ENCODE measurements at regions not wholly inside any gene's neighbourhood (a gene's known extent, or its start where the extent isn't known, plus 50 kb on each side); places are given as distances from the start of the nearest gene placed in this dataset.
"Not testable (repeated sequence)": the region's sequence is repeated elsewhere in the genome, so short reads cannot be mapped to it uniquely, and the experiment has no call there.

DNA sequence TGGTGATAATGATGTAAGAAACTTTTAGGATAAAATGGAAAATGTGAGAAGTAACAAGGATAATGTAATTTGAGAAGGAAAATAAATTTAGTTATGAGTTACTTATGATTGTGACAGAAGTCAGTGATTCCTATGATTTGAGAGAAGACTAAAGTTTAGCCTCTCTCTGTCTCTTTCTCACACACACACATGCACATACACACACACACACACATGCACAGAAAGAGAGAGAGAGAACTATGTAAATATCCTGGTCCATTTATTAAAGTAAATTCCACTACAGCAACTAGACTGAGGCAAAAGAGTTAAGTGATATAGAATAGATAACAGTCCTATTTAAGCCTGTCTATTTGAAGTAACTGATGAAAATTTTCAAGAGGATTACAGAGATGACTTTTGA, 375.2 kb downstream of the CD109 start:
- DNase-seq = no peak

DNA sequence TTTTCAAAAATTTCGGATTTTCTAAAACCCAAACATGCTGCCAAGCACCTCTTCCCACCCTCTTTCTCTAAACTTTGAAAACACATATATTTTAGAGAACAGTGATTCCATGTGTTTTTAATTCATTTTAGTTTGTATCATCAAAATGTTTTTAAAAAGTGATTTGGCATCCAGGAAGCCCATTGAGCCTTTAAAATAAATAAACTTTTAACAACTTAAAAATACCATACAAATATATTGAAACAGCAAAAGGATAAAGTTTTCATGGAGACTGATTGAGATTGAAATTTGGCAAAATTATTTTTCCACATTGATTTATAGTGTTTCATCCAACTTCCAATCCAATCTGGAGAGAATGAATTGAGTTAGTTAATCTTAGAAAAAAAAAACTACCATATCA, 374.7 kb downstream of the CD109 start:
- DNase-seq = no peak

DNA sequence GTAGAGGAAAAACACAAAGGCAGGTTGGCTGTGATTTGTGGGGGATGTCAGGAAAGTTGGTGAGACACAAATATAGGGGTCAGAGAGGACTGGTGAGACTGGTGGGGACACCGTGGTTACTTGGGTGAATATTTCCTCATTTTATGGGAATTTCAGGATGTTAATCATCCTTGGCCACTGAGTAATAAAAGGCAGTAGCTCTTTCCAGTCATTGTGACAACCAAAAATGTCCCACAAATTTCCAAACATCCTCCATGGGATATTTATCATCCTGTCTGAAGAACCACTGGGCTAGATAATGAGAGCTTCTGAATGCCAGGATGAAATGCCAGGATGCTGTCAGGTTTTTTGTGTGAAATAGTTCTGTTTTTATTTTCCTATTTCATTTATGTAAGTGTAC, 374.1 kb downstream of the CD109 start:
- no peak for DNase-seq

DNA sequence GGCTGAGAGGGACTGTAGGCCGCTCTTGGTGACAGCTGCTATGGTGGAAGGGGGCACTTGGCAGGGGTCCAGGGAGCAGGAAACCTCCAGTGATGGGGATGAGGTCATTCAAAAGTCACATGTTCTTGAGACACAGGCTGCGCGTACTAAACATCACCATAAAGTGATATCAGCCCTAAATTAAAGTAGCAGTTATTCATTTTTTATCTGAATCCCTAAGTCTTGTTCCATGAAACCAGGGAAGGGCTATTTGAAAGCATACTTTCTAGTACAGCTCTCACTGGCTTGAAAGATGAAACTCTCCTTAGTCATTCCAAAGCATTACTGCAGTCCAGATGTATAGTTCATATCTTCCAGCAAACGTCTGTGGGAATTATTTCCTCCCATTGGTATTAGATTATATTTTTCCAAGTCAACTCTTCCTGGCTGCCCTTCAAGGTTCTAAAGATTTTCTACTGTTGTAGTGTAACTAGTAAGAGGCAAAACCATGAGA, 373.1 kb downstream of the CD109 start:
- DNase-seq = no peak

DNA sequence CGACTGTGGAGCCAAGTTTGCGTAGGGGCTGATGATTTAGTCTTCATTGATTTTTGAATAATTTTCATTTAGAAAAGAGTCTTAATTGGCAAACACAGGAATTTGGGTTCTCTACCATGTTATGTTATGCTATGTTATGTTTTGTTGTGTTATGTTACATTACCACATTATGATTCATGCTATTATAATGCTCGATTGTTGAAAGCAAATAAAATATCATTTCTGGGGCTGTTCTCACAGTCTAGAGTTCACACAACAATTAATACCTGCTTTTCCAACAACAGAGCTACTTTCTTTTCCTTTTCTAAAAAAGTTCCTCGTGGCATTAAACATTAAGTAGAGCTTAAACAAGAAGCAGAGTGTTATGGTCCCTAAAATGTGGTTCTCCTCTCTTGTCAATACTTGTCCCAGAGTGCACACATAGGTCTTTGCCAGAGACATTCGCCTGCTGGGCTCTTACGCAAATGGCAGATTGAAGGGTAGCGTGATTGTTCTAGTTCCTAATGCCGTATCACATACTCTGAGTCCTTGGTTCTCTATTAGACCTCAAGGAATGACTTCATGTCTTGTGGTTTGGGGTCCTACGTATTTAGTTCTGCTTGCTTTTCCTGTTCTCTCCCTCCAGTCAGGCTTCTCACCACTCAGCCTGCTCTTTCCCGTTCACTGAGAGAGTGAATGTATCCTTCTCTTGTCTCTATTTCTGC, 370.3 kb downstream of the CD109 start:
- DNase-seq = no peak

DNA sequence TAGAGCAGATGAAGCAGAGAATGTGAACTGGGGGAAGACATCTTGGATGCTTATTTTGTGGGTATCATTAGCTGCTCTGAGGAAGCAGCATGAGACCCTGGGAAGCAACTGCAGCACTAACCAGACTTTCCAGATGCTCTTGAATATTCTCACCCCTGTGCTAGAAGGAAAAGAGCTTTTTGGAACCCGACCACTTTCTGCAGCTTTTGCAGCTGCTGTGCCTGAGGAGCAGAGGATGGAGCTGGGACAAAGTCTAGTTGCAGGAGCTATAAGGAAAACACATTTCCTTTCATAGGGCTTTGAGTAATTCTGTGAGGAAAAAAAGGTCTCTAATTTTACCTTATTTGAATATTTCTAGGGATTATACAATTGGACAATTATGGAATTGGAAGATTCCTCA, 369.7 kb downstream of the CD109 start:
- DNase-seq = no peak

DNA sequence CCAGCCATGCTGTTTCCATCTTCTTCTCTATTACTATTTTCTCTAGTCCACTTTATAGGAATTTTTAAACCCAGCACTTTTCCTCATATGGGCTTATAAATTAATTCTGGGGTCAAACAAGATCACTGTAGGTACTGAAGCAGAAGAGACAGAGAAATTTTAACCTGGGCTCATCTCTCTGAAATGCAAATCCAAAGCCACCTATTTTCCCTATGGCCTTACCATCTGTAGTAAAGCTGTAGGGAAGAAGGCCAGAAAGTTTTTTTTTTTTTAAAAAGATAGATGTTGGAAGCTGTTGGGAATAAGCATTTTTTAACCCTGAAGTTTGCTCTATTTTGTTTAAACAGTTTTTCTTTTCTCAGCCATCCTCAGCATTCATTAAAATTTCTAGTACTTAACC, 367.4 kb downstream of the CD109 start:
- DNase-seq = no peak

DNA sequence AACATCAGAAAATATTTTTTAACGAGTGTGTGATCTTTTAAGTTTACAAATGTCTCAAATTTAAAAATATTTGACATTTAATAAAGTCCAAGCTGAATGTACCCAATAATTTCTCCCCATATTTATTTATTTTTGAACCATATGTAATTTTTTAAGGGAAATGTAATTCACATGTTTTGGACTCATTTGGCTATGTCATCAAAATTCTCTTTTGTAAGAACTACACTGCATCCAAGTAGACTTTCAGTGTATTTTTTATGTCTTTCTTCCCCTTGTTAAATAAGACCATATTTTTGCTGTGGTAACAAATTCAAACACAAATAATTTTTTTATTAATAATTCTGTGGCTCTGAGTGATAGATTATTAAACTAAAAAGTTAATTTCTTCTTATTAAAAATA, 365.2 kb downstream of the CD109 start:
- DNase-seq = no peak

DNA sequence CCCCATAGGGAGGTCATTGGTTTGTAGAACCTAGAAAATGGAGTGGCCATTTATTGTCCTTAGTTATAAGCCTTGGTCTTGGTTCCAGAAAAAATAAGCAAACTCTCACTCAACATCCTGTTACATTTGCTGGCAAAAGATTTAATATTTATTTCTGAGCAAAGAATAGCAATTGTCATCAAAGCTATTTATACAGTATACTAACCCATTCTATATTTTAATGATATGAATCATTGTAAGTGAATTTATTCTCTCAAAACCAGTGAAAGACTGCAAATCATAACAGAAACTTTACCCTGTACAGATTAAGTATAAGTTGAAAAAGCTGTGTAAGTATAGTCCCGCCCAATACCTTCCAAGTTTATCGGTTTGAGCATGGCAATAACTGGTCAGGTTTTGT, 364.4 kb downstream of the CD109 start:
- DNase-seq = no peak

DNA sequence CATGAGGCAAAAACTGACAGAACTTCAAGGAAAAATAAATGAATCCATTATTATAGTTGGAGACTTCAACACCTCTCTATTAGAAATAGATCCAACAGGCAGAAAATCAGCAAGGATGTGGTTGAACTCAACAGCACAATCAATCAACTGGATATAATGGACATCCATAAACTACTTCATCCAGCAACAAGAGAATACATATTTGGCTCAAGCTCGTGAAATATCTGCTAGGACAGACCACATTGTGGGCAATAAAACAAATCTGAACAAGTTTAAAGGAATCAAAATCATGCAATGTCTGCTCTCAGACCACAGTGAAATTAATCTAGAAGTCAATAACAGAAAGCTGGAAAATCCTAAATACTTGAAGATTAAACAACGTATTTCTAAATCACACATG, 362.6 kb downstream of the CD109 start:
- DNase-seq = no peak

DNA sequence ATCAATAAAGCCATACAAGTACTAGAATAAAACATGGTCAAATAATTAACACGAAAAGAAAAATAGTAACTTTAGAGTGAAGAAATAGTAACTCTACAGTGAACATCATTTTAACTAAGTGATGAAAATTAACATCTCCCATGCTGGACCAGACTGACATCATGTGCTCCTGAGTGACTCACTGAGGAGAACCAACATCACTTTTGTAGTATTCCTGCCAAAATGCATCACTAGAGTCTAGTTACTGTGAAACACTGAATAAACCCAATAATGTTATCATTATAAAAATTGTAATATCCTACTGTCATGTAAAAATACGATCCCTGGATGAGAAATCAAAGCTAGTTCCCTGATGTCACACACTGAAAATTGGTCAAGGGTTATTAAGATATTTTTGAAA, 361.3 kb downstream of the CD109 start:
- no peak for DNase-seq

DNA sequence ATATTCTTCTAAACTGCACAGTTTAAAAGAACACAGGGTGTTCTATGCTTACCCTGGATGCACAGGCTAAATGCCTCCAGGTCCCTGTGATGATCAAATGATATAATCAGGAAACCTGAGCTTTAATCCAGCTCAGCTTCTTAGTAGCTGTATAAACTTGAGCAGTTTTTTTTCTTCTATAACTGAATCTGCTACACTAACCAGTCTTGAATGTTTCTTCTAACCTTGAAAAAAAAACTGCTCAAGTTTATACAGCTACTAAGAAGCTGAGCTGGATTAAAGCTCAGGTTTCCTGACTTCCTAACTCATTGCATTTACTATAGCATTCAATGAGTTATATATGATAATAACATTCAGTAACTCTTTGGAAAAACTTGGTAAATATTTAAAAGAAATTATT, 358.2 kb downstream of the CD109 start:
- DNase-seq = no peak

DNA sequence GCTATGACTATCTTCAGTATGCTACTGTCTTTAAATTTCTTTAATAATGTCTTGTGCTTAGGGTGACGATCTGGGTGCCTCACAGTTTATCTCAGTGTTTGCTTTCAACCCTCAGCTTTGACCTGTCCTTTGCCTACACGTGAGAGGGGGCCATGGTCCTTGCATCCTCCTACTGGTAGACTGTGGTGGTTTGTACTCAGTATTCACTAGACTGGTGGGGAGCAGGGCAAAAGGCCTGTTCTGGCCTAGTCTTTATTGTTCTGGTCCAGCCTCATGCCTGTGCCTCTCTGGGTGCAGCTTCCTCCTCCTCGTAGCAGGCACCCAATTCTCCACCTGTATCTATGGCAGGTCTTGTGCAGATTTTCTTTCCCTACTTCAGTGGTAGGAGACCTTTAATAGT, 354.9 kb downstream of the CD109 start:
- DNase-seq = no peak

DNA sequence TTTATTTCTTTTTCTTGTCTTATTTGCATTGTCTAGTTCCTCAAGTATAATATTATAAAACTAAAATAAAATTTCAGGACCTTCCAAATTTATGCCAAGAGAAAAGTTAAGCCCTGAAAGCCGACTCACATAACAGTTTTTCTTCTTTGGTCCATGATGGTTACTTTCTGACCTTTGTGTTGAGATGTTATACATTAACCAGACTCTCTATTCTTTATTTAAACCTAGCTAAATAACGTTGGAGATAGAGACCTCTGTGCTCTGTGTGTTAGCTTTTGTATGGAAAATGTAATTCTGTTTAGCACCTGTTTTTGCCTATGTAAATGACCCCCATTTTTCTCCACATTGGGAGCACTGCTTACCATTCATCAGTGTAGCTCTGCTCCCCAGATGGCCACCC, 352.4 kb downstream of the CD109 start:
- DNase-seq = no peak

DNA sequence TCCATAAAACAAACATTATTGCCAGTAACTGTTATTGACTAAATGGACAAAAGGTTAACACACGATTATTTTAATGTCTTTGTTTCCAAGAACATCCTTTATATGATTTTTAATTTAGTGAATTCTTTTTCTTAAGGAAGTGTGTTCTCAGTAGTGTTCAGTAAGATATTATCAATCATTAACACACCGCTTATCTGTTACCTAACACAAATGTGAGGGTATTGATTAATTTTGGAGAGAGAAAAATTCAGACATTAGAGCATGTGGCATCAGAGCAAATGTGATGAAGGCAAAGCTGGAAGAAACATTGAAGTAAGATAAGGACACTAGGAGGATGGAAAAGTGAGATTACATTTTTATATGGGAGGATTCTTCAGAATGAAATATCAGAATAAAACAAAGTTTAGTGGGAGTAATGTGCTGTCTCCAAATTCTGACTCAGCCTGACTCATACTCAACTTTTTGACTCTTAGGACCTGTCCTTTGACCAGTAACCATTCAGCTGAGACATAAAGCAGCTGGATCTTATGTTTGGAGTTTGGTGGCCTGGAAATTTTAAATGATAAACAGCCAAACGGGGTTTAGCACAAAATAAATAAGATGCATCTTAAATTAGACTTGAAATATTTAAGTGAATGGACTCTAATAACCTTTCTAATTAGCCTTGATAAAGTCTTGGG, 348.6 kb downstream of the CD109 start:
- DNase-seq = no peak

DNA sequence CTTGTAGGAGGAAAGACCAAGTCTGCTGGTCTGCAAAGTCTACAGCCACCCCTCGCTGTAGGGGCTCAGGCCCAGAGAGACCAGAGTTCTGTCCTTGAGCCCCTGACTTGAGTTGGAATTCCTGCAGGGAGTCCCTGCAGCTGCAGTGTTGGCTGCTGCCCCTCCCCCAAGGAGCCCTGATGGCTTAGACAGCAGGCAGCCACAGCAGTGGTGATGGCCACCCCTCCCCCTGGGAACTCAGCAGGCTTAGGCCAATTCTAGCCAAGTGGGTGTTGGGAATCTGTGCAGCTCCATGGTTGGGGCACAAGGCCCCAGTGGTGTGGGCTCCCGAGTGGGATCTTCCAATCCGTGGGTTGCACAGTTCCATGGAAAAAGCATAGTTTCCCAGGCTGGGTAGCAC, 345.4 kb downstream of the CD109 start:
- no peak for DNase-seq

DNA sequence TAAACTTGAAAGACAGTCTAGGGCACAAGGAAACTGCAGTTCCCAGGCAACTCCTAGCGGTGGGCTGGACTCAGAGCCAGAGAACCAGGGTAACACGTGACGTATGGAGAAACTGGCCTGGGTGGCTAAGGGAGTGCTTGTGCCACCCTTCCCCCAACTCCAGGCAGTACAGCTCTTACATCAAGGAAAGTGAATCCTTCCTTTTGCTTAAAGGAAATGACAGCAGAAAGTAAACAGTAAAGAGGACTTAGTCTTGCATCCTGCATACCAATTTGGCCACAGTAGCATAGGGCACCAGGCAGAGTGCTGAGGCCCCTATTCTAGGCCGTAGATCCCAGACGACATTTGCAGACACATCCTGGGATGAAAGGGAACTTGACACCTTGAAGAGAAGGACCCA, 322.8 kb downstream of the CD109 start:
- DNase-seq = no peak

DNA sequence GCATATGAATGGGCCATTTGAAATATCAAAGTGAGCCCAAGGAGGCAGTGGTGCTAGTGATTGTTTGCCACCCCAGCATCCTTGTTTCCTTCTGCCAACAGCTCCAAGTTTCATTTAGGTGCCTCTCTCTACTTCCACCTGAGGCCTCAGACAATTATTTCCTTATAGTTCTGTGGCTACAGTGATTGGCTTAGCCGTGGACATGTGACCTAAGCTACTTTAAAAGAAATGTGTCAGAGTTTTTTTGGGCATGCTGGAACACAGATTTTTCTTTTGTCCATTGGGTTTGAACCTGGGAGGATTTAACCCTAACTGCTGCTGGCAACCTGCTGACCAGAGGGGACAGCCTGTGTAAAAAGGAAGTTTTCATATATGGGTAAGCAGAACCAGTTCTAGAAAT, 319.4 kb downstream of the CD109 start:
- no peak for DNase-seq

DNA sequence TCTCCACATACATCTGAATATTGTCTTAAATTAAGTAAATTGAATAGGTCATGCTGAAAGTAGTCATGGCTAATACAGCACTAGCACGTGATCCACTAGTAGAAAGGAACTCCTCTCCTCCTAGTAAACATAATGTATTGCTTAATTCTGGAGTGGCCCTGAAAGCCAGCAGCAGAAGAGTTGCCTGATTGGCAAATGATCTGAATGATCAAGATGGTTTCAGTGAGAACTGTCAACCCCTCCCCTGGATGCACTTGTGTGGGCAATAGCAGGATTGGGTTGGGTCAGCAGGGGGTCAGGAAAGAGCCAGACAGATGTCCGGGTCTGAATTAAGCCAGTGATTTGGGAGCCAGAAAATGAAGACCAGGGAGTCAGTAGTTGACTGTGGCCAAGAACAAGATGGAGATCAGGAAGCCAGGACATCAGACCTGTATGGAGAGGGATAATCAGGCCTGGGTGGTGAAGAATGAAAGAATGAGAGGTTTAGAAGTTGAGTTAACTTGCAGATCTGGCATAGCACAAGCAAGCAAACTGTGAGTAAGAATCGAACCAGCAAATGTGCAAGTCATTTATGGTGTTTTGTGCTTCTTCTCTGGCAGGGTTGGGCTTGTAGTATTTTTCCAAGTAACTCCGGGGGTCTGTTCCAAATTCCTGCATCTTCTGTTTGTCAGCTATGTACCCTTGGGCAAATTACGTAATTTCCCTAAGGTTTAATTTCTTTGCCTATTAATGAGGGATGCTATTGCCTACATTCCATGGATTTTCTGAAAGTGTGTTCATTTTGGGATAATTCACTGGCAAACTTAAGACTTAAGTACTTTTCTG, 304.9 kb downstream of the CD109 start:
- DNase-seq = no peak

DNA sequence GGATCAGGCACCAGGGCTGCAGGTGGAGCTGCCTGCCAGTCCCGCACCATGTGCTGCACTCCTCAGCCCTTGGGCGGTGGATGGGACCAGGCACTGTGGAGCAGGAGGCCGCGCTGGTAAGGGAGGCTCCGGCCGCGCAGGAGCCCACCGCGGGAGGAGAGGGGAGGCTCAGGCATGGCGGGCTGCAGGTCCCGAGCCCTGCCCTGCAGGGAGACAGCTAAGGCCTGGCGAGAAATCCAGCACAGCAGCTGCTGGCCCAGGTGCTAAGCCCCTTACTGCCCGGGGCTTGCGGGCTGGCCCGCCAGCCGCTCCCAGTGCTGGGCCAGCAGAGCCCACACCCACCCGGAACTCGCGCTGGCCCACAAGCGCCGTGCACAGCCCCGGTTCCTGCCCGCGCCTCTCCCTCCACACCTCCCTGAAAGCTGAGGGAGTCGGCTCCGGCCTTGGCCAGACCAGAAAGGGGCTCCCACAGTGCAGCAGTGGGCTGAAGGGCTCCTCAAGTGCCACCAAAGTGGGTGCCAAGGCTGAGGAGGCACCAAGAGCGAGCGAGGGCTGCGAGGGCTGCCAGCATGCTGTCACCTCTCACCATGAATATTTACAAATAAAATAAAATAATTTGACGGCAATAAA, 294.7 kb downstream of the CD109 start:
- not testable (repeated sequence) for DNase-seq

DNA sequence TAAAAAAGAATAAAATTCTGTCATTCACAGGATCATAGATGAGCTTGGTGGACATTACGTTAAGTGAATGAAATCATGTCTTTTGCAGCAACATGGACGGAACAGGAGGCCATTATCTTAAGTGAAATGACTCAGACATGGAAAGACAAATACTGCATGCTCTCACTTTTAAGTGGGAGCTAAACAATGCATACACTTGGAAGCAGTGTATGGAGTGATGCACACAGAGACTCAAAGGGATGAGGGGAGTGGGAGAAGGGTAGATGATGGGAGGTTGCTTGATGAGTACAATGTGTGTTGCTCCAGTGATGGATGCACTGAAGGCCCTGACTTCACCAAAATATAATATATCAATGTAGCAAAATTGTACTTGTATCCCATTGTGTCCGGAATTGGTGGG, 293.4 kb downstream of the CD109 start:
- DNase-seq = no peak

DNA sequence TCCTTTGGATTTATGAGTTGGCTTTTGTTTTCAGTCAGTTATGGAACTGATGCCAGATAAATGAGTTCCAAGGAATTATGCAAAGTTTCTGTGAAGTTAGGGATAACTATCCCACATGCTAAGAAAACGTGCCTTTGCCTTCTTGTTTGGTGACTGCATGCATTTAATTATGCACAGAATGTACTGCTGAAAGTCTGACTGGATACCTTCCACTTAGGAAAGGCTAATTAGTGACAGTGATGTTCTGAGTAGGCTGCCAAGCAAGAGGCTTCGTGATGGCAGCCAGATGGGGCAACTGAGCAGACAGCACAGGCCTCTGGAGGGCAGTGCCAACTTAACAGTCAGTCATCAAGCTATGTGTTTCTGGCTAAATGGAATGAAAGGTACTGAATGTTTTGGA, 289.9 kb downstream of the CD109 start:
- DNase-seq = no peak

DNA sequence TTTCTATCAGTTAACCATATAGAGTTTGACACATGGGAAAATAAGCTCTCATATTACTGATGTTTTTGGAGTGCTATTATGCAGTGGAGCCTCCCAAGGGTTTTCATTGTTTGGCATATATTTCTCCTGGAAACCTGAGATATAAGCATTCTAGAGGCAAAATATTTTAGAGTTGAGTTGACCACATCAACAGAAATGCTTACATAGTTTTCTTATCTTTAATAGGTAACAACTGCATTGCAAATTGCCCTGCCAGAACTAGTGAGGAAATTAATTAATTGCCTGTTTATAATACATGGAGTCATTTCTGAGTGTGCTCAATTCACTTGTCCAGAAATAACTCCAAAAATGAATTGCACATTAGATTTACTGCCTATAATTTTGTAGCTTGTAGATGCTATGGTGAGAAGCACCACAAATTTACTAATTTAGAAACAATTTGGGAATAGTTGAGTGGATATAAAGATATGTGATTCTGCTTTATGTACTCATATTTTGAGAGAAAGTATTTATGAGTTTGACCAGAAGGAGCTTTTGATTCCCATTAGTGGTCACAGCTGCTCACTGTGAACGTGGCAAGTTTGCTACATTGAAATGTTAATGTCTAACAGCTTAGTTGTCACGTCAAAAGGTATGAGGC, 288.7 kb downstream of the CD109 start:
- no peak for DNase-seq

Data from hippocampal formation (tissue), 2 donors.